Activated naive CD8-positive, alpha-beta T cell treated with anti-CD3 and anti-CD28 coated beads, Interleukin-2, amount 10 ng/mL, durations not matched to agents 7 days and 5 days (primary cell): ENCODE measurements at regions not wholly inside any gene's neighbourhood (a gene's known extent, or its start where the extent isn't known, plus 50 kb on each side); places are given as distances from the start of the nearest gene placed in this dataset.

Source experiments
- ATAC-seq: fragments of 150-1000 bp; cut with Tn5 transposase; one replicate; pipeline ENCODE4 v1.10.0; 2021; ENCODE audit warnings: low read depth, moderate library complexity
- POLR2A ChIA-PET: fragments of 350-600 bp; sonication (Branson Sonifier 250); formaldehyde crosslinking; loops from one replicate; lab custom pipeline; 2021; ENCODE audit warnings: antibody characterized with exemption; lab: Charles Lee
- DNase-seq: peaks from one replicate; pipeline ENCODE4 v3.0.0; 2021
- H3K27ac Mint-ChIP-seq: one replicate; pipeline ENCODE4 v1.8.0; 2022; ENCODE audit warnings: mild to moderate bottlenecking, mixed read lengths
- H3K27me3 Mint-ChIP-seq: one replicate; pipeline ENCODE4 v1.8.0; 2022; ENCODE audit warnings: mild to moderate bottlenecking, moderate library complexity, mixed read lengths
- H3K36me3 Mint-ChIP-seq: one replicate; pipeline ENCODE4 v1.8.0; 2021; ENCODE audit warnings: mild to moderate bottlenecking, mixed read lengths
- H3K4me1 Mint-ChIP-seq: one replicate; pipeline ENCODE4 v1.8.0; 2021; ENCODE audit warnings: mixed read lengths
- H3K4me3 Mint-ChIP-seq: one replicate; pipeline ENCODE4 v1.8.0; 2022; ENCODE audit warnings: mild to moderate bottlenecking, moderate library complexity, mixed read lengths
- H3K9me3 Mint-ChIP-seq: one replicate; pipeline ENCODE4 v1.8.0; 2021; ENCODE audit warnings: mixed read lengths

- H3K4me1 Mint-ChIP-seq: no peaks in the 10 kb centered on the region
- no peak overlapping the region for H3K27ac Mint-ChIP-seq
- peaks cover 5% of the 10 kb centered on the region for H3K27me3 Mint-ChIP-seq
- DNase-seq (no peak), ATAC-seq (no peak)
- H3K36me3 Mint-ChIP-seq: no peaks in the 10 kb centered on the region
- POLR2A ChIA-PET: no interaction called here
- H3K9me3 Mint-ChIP-seq: no peaks in the 10 kb centered on the region
- H3K4me3 Mint-ChIP-seq: no peak overlapping the region
These were observed 141.4 kb upstream of the E2F8 start for GRCh38 chr11:19382131-19382611.

GRCh38 chr11:19380375-19380774 is 139.6 kb upstream of the E2F8 start:
- Mint-ChIP-seq H3K4me1 (no peaks in the 10 kb centered on the region), H3K27ac (no peak overlapping the region), H3K4me3 (no peak overlapping the region), H3K36me3 (no peaks in the 10 kb centered on the region), H3K9me3 (no peaks in the 10 kb centered on the region), H3K27me3 (peaks cover 5% of the 10 kb centered on the region)
- POLR2A ChIA-PET: no interaction called here
- DNase-seq (no peak), ATAC-seq (no peak)

- DNase-seq (no peak), ATAC-seq (no peak)
- H3K36me3 Mint-ChIP-seq: no peaks in the 10 kb centered on the region
- H3K27me3 Mint-ChIP-seq: peaks cover 2% of the 10 kb centered on the region
- H3K9me3 Mint-ChIP-seq: no peaks in the 10 kb centered on the region
- POLR2A ChIA-PET: no interaction called here
- no peak overlapping the region for H3K27ac Mint-ChIP-seq
- H3K4me1 Mint-ChIP-seq: no peaks in the 10 kb centered on the region
- no peak overlapping the region for H3K4me3 Mint-ChIP-seq
These were observed 138.7 kb upstream of the E2F8 start for GRCh38 chr11:19379465-19379864.

GRCh38 chr11:19378814-19379213 is 138.1 kb upstream of the E2F8 start:
- ATAC-seq (no peak), DNase-seq (no peak)
- H3K27me3 Mint-ChIP-seq: peaks cover 2% of the 10 kb centered on the region
- POLR2A ChIA-PET: no interaction called here
- H3K27ac Mint-ChIP-seq: no peak overlapping the region
- H3K9me3 Mint-ChIP-seq: no peaks in the 10 kb centered on the region
- no peak overlapping the region for H3K4me3 Mint-ChIP-seq
- no peaks in the 10 kb centered on the region for H3K4me1 Mint-ChIP-seq
- H3K36me3 Mint-ChIP-seq: no peaks in the 10 kb centered on the region

GRCh38 chr11:19377881-19378280 is 137.1 kb upstream of the E2F8 start:
- H3K36me3 Mint-ChIP-seq: no peaks in the 10 kb centered on the region
- no peak overlapping the region for H3K4me3 Mint-ChIP-seq
- DNase-seq: no peak
- no peak overlapping the region for H3K27ac Mint-ChIP-seq
- peaks cover 6% of the 10 kb centered on the region for H3K27me3 Mint-ChIP-seq
- H3K4me1 Mint-ChIP-seq: no peaks in the 10 kb centered on the region
- POLR2A ChIA-PET: no interaction called here
- no peaks in the 10 kb centered on the region for H3K9me3 Mint-ChIP-seq
- ATAC-seq: no peak

- DNase-seq (no peak), ATAC-seq (no peak)
- Mint-ChIP-seq H3K4me3 (no peak overlapping the region), H3K9me3 (no peaks in the 10 kb centered on the region), H3K27ac (no peak overlapping the region), H3K4me1 (no peaks in the 10 kb centered on the region), H3K27me3 (peaks cover 10% of the 10 kb centered on the region), H3K36me3 (no peaks in the 10 kb centered on the region)
- POLR2A ChIA-PET: no interaction called here
These were observed 134.7 kb upstream of the E2F8 start for GRCh38 chr11:19375440-19375839.

GRCh38 chr11:19374151-19374569 is 133.4 kb upstream of the E2F8 start:
- no peak for ATAC-seq
- no peaks in the 10 kb centered on the region for H3K36me3 Mint-ChIP-seq
- H3K4me1 Mint-ChIP-seq: no peaks in the 10 kb centered on the region
- peaks cover 12% of the 10 kb centered on the region for H3K27me3 Mint-ChIP-seq
- no peaks in the 10 kb centered on the region for H3K9me3 Mint-ChIP-seq
- no peak for DNase-seq
- POLR2A ChIA-PET: no interaction called here
- no peak overlapping the region for H3K27ac Mint-ChIP-seq
- no peak overlapping the region for H3K4me3 Mint-ChIP-seq

GRCh38 chr11:19372381-19372780 is 131.6 kb upstream of the E2F8 start:
- POLR2A ChIA-PET: no interaction called here
- Mint-ChIP-seq H3K27ac (no peak overlapping the region), H3K27me3 (peaks cover 16% of the 10 kb centered on the region), H3K9me3 (no peaks in the 10 kb centered on the region), H3K36me3 (no peaks in the 10 kb centered on the region), H3K4me3 (no peak overlapping the region), H3K4me1 (no peaks in the 10 kb centered on the region)
- ATAC-seq: no peak
- DNase-seq: no peak

- POLR2A ChIA-PET: no interaction called here
- H3K27ac Mint-ChIP-seq: no peak overlapping the region
- H3K27me3 Mint-ChIP-seq: peaks cover 16% of the 10 kb centered on the region
- no peaks in the 10 kb centered on the region for H3K36me3 Mint-ChIP-seq
- DNase-seq (no peak), ATAC-seq (no peak)
- H3K4me3 Mint-ChIP-seq: no peak overlapping the region
- no peaks in the 10 kb centered on the region for H3K9me3 Mint-ChIP-seq
- H3K4me1 Mint-ChIP-seq: no peaks in the 10 kb centered on the region
These were observed 129.5 kb upstream of the E2F8 start for GRCh38 chr11:19370100-19370861.

- DNase-seq (no peak), ATAC-seq (no peak)
- H3K36me3 Mint-ChIP-seq: no peaks in the 10 kb centered on the region
- no peaks in the 10 kb centered on the region for H3K9me3 Mint-ChIP-seq
- H3K4me1 Mint-ChIP-seq: no peaks in the 10 kb centered on the region
- POLR2A ChIA-PET: no interaction called here
- no peak overlapping the region for H3K4me3 Mint-ChIP-seq
- H3K27ac Mint-ChIP-seq: no peak overlapping the region
- H3K27me3 Mint-ChIP-seq: peaks cover 16% of the 10 kb centered on the region
These were observed 128.1 kb upstream of the E2F8 start for GRCh38 chr11:19368726-19369375.

- Mint-ChIP-seq H3K36me3 (no peaks in the 10 kb centered on the region), H3K4me3 (no peak overlapping the region), H3K27ac (no peak overlapping the region), H3K9me3 (no peaks in the 10 kb centered on the region), H3K27me3 (peaks cover 12% of the 10 kb centered on the region), H3K4me1 (no peaks in the 10 kb centered on the region)
- POLR2A ChIA-PET: no interaction called here
- DNase-seq: no peak
- ATAC-seq: no peak
These were observed 126.4 kb upstream of the E2F8 start for GRCh38 chr11:19366992-19367709.

- ATAC-seq (no peak), DNase-seq (no peak)
- Mint-ChIP-seq H3K27me3 (peaks cover 13% of the 10 kb centered on the region), H3K27ac (no peak overlapping the region), H3K36me3 (no peaks in the 10 kb centered on the region), H3K9me3 (no peaks in the 10 kb centered on the region), H3K4me3 (no peak overlapping the region), H3K4me1 (no peaks in the 10 kb centered on the region)
- POLR2A ChIA-PET: no interaction called here
These were observed 125.1 kb upstream of the E2F8 start for GRCh38 chr11:19365743-19366410.

GRCh38 chr11:19359221-19360000 is 118.7 kb upstream of the E2F8 start:
- no peak for ATAC-seq
- H3K27ac Mint-ChIP-seq: no peak overlapping the region
- peaks cover 8% of the 10 kb centered on the region for H3K27me3 Mint-ChIP-seq
- no peaks in the 10 kb centered on the region for H3K4me1 Mint-ChIP-seq
- H3K4me3 Mint-ChIP-seq: no peak overlapping the region
- no peaks in the 10 kb centered on the region for H3K9me3 Mint-ChIP-seq
- no peak for DNase-seq
- H3K36me3 Mint-ChIP-seq: no peaks in the 10 kb centered on the region
- POLR2A ChIA-PET: no interaction called here
